OCI-M2 (cell line): ENCODE measurements at regions not wholly inside any gene's neighbourhood (a gene's known extent, or its start where the extent isn't known, plus 50 kb on each side); places are given as distances from the start of the nearest gene placed in this dataset.
"Not testable (repeated sequence)": the region's sequence is repeated elsewhere in the genome, so short reads cannot be mapped to it uniquely, and the experiment has no call there.

Source experiments
- DNase-seq: peaks from one replicate; lab custom pipeline; 2025; ENCODE audit not compliant: unreplicated experiment; lab: John Stamatoyannopoulos, UW

- DNase-seq, result no peak
Measured at GRCh38 chr13:103935117-103935516, 868.9 kb upstream of the SLC10A2 start.

DNA sequence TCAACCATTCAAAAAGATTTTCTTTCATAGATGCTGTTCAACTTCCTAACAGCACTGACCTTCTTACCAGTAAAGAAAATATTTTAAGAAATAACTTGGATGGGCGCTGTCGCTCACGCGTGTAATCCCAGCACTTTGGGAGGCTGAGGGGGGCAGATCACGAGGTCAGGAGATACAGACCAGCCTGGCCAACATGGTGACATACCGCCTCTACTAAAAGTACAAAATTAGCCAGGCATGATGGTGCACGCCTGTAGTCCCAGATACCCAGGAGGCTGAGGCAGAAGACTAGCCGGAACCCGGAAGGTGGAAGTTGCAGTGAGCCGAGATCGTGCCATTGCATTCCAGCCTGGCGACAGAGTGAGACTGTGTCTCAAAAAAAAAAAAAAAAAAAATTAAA, 865.7 kb upstream of the SLC10A2 start:
- no peak for DNase-seq

DNA sequence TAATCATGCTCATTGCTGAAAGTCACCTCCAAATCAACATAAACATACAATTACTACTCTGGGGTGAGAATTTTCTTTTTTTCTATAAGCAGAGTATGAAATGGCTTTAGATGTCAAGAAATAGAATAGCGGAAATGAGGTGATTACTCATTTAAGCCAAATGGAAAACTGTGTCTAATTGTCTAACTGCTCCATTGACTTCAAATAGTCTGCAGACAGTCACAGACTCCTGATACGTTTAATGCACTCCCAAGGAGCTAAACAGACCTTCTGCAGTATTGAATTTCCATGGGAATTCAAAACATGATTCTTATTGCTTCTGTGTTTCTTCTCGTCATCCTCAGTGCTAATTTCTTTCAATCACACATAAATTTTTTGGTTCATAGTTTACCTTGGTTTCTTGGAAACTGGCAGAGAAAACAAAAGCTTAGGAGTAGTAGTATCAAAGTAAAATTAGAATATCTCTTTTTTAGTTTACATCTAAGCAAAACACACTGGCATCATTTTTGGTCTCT, 865.2 kb upstream of the SLC10A2 start:
- DNase-seq, result no peak

DNA sequence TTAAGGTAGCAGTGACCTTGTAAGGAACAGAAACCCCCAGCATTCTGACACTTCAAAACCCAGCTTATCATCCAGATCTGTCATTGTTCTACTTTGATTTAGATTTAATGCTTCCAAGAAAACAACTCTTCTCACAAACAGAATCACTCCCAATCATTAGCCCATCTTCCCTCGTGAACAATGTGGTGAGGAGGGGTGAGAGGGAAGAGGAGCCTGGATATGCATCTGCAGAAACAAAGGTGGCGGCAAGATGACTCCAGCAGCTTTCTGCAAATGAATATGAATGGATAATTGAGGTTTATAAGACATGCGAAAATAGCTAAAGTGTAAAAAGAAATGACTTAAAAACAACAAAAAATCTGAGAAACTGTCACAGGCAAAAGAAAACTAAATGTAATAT, 859.9 kb upstream of the SLC10A2 start:
- no peak for DNase-seq

- no peak for DNase-seq
Measured at GRCh38 chr13:103908911-103909310, 842.7 kb upstream of the SLC10A2 start.

GRCh38 chr13:103908274-103908673, 842.1 kb upstream of the SLC10A2 start:
- DNase-seq, result no peak

DNA sequence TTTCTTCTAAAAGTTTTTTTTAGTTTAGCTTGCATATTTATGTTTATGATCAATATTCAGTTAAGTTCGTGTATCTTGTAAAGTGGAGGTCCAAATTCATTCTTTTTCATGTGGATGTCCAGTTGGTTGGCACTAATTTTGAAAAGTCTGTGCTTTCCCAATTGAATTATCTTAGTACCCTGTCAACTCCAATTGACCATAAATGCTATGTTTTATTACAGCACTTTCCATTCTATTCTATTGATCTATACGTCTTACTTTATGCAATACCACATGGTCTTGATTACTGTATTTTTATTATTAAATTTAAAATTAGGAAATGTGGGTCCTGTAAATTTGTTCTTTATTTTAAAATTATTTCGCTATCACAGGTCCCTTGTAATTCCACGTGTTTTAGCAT, 837.6 kb upstream of the SLC10A2 start:
- DNase-seq, result no peak

DNA sequence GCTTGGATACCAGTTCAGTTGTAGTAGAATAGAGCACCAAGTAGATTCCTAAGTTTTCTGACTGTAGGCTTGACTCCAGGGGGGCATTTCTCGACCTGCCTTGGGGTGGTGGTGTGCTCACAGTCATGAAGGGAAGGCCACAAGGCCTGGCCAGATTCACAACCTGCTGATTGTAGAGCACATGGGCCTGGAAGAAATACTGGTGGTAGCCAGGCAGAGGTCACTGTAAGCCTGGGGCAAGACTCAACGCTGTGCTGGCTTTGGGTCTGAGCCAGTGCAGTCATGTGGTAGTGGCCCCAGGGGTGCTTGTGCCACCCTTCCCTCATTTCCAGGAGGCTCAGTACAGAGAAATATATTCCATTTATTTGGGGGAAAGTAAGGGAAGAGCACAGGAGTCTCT, 832.3 kb upstream of the SLC10A2 start:
- no peak for DNase-seq

GRCh38 chr13:103895835-103896531, 829.8 kb upstream of the SLC10A2 start:
- DNase-seq, result no peak

- no peak for DNase-seq
Measured at GRCh38 chr13:103894626-103895025, 828.4 kb upstream of the SLC10A2 start.

DNA sequence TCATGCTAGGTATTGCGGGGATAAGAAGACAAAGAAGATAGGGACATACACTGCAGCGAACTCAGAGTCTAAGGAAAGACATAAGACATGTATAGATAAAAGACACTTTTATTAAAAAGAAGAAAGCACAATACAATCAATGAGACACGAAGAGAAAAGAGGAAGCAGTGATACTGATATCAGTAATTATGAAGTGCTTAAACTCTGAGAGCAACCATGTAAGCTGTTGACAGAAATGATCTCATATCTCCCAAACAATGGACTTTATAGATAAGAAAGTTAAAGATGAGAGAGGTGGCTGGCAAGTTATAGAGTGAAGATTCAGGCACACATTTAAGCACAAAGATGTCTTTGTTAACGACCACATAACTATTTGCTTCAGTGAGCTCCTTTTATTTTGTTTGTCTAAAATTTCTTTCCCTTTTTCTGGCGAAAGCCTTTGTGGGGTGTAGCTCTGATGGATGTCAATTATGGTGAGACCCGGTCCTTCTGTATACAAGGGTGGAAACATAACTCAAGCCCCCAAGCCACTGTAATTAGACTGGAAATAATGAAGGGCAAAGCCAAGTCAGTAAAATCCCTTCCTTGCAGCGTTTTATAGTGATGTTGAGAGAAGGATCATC, 818.0 kb upstream of the SLC10A2 start:
- no peak for DNase-seq

DNA sequence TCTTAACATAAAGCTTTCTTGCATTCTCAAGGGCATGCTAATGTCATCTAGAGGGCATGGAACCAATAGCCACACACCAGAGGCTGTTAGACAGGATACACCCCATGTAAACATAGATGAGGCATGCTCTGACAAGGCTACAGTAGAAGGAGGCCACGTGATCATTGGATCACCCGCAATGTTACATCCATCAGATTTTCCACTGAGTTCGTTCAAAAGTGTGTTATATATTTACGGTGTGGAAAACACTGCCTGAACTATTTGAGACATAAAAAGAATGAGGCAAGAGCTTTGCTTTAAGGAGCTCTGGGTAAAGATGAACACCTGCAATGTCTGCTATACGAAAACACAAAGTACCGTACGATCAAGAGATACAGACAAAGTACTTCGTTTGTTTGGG, 817.5 kb upstream of the SLC10A2 start:
- DNase-seq, result no peak

GRCh38 chr13:103883164-103883563, 816.9 kb upstream of the SLC10A2 start:
- no peak for DNase-seq

DNA sequence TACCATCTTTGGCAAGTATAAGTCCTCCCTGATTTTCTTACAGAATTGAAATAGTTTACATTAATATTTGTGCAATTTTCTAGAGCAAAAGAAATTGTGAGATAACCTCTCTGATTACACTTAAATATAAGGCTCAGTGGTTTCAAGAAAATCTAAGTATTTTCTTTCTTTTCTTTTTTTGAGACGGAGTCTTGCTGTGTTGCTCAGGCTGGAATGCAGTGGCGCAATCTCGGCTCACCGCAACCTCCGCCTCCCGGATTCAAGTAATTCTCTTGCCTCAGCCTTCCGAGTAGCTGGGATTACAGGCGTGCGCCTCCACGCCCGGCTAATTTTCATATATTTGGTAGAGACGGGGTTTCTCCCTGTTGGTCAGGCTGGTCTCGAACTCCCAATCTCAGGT, 813.9 kb upstream of the SLC10A2 start:
- not testable (repeated sequence) for DNase-seq

GRCh38 chr13:103878891-103879605, 812.8 kb upstream of the SLC10A2 start:
- DNase-seq, result no peak

GRCh38 chr13:103876571-103876970, 810.4 kb upstream of the SLC10A2 start:
- DNase-seq, result no peak

GRCh38 chr13:103873725-103874124, 807.5 kb upstream of the SLC10A2 start:
- DNase-seq, result no peak

GRCh38 chr13:103866048-103866447, 799.8 kb upstream of the SLC10A2 start:
- DNase-seq, result no peak

- DNase-seq, result no peak
Measured at GRCh38 chr13:103862525-103862924, 796.3 kb upstream of the SLC10A2 start.

DNA sequence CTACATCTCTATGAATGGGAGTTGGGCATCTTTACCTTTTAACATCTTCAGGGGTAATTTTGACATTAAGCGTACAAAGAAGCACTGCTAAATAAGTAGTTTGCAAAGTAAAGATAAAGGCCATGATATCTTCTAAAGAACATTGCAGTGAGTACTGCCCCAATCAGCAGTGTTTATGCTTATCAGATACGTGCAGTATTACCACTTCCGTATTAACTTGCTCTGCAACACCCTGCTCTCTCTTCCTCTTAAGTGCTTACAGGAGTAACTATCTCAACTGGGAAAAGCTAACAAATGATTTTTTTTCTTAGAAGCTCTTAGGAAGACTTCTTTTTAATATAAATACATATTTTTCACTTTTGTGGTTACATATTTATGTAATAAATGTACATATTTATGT, 793.7 kb upstream of the SLC10A2 start:
- DNase-seq, result no peak

GRCh38 chr13:103852036-103852435, 785.8 kb upstream of the SLC10A2 start:
- DNase-seq, result no peak

GRCh38 chr13:103844471-103844870, 778.3 kb upstream of the SLC10A2 start:
- DNase-seq, result no peak
